HG02759 (cell line): ENCODE measurements at regions not wholly inside any gene's neighbourhood (a gene's known extent, or its start where the extent isn't known, plus 50 kb on each side); places are given as distances from the start of the nearest gene placed in this dataset.

Source experiments
- ATAC-seq: cut with Tn5 transposase; IDR thresholded peaks from one replicate; pipeline ENCODE4 v1.9.1; 2021; ENCODE audit warnings: mild to moderate bottlenecking, moderate library complexity; ENCODE audit not compliant: unreplicated experiment

- no peak for ATAC-seq
Observed at GRCh38 chr5:5014586-5015235, 125.4 kb upstream of the ADAMTS16 start.

- no peak for ATAC-seq
Observed at GRCh38 chr5:5017827-5018577, 122.1 kb upstream of the ADAMTS16 start.

- ATAC-seq: no peak
Observed at GRCh38 chr5:5018578-5018970, 121.6 kb upstream of the ADAMTS16 start.

GRCh38 chr5:5021436-5021835, 118.7 kb upstream of the ADAMTS16 start:
- ATAC-seq: no peak

GRCh38 chr5:5025098-5025773, 114.9 kb upstream of the ADAMTS16 start:
- no peak for ATAC-seq

GRCh38 chr5:5025774-5026408, 114.2 kb upstream of the ADAMTS16 start:
- no peak for ATAC-seq

- no peak for ATAC-seq
Observed at GRCh38 chr5:5026409-5026785, 113.7 kb upstream of the ADAMTS16 start.

- ATAC-seq: no peak
Observed at GRCh38 chr5:5031665-5032064, 108.5 kb upstream of the ADAMTS16 start.

GRCh38 chr5:5037674-5038073, 102.5 kb upstream of the ADAMTS16 start:
- no peak for ATAC-seq

- ATAC-seq: no peak
Observed at GRCh38 chr5:5039918-5040317, 100.2 kb upstream of the ADAMTS16 start.

- no peak for ATAC-seq
Observed at GRCh38 chr5:5040712-5041111, 99.4 kb upstream of the ADAMTS16 start.

- ATAC-seq: no peak
Observed at GRCh38 chr5:5042806-5043205, 97.3 kb upstream of the ADAMTS16 start.

- ATAC-seq: no peak
Observed at GRCh38 chr5:5043346-5043745, 96.8 kb upstream of the ADAMTS16 start.

GRCh38 chr5:5044247-5044840, 95.8 kb upstream of the ADAMTS16 start:
- ATAC-seq: no peak

GRCh38 chr5:5046680-5047502, 93.2 kb upstream of the ADAMTS16 start:
- peak; percentile 89 for ATAC-seq

GRCh38 chr5:5050801-5051200, 89.3 kb upstream of the ADAMTS16 start:
- ATAC-seq: no peak

- ATAC-seq: no peak
Observed at GRCh38 chr5:5055712-5056111, 84.4 kb upstream of the ADAMTS16 start.

GRCh38 chr5:5061836-5062235, 78.3 kb upstream of the ADAMTS16 start:
- no peak for ATAC-seq

GRCh38 chr5:5062525-5063302, 77.4 kb upstream of the ADAMTS16 start:
- no peak for ATAC-seq

GRCh38 chr5:5063533-5063953, 76.6 kb upstream of the ADAMTS16 start:
- peak; percentile 54 for ATAC-seq
